Effector memory CD8-positive, alpha-beta T cell (primary cell): ENCODE measurements at regions not wholly inside any gene's neighbourhood (a gene's known extent, or its start where the extent isn't known, plus 50 kb on each side); places are given as distances from the start of the nearest gene placed in this dataset.

Experiments used
- ATAC-seq: fragments of 150-1000 bp; cut with Tn5 transposase; replicated peaks from 2 replicates; pipeline ENCODE4 v1.10.0; 2021; ENCODE audit warnings: mild to moderate bottlenecking, moderate library complexity
- DNase-seq, 3 experiments: peaks; one replicate each; pipeline ENCODE4 v3.0.0; 2021
- H3K27ac Mint-ChIP-seq, 2 donors: one replicate each; pipeline ENCODE4 v1.8.0; 2022; ENCODE audit warnings: mild to moderate bottlenecking in 2 of 2, mixed read lengths in 2 of 2, moderate library complexity in 2 of 2
- H3K27me3 Mint-ChIP-seq, 2 donors: one replicate each; pipeline ENCODE4 v1.8.0; 2022; ENCODE audit warnings: mixed read lengths in 2 of 2
- H3K36me3 Mint-ChIP-seq: one replicate; pipeline ENCODE4 v1.8.0; 2022; ENCODE audit warnings: mild to moderate bottlenecking, moderate library complexity, mixed read lengths; ENCODE audit not compliant: insufficient read depth
- H3K4me1 Mint-ChIP-seq, 2 donors: one replicate each; pipeline ENCODE4 v1.8.0; 2022; ENCODE audit warnings: low read depth in 2 of 2, mixed read lengths in 2 of 2
- H3K4me3 Mint-ChIP-seq, 2 donors: one replicate each; pipeline ENCODE4 v1.8.0; 2022; ENCODE audit warnings: mild to moderate bottlenecking in 2 of 2, mixed read lengths in 2 of 2, moderate library complexity in 2 of 2
- H3K9me3 Mint-ChIP-seq, 2 donors: one replicate each; pipeline ENCODE4 v1.8.0; 2022; ENCODE audit warnings: mixed read lengths in 2 of 2

DNA sequence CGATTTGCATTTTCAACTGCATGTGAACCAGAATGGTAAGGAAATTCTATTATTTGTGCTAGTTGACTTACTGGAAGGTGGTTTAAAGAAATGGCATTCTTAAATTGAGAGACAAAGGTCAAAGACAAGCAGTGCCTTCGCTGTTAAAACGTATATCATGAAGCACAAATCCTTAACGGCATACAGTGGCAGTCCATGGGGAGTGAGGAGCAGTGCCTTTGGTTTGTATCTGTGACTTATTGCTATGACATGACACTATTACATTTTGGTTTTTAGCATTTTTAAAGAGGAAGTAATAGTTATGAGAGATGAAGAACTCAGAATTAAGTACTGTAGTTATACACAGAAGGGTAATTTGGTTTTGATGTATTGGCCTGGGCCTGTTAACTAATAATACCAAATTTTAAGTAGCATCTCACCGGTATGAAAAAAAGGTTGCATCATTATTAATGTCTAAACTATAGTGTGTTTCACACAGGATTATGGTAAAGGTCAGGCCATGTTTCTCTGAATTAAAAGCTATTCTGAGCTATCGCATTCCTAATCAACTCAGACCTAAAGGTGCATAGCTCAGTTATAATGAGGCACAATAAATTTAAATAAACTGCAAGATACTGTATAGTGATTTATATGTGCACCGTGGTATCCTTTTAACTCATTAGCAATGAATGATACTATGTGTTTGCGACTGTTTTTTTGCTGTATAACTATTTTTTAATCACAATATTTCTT, 339.8 kb upstream of the ARRDC3 start:
- Mint-ChIP-seq H3K27me3 (no peaks in the 10 kb centered on the region), H3K4me1 (no peaks in the 10 kb centered on the region), H3K36me3 (no peaks in the 10 kb centered on the region), H3K27ac (no peak overlapping the region), H3K9me3 (peaks cover 2 to 4% of the 10 kb centered on the region in 2 donors), H3K4me3 (no peak overlapping the region)
- ATAC-seq (no peak), DNase-seq (no peak)

- no peaks in the 10 kb centered on the region for H3K4me1 Mint-ChIP-seq
- H3K4me3 Mint-ChIP-seq = no peak overlapping the region
- H3K9me3 Mint-ChIP-seq = no peaks in the 10 kb centered on the region
- H3K27me3 Mint-ChIP-seq = no peaks in the 10 kb centered on the region
- DNase-seq (no peak), ATAC-seq (no peak)
- peaks cover 3% of the 10 kb centered on the region for H3K36me3 Mint-ChIP-seq
- no peak overlapping the region for H3K27ac Mint-ChIP-seq
These were observed 329.6 kb upstream of the ARRDC3 start for GRCh38 chr5:91712718-91713117.

GRCh38 chr5:91707521-91707841, 324.4 kb upstream of the ARRDC3 start:
- Mint-ChIP-seq H3K36me3 (no peaks in the 10 kb centered on the region), H3K4me1 (no peaks in the 10 kb centered on the region), H3K27me3 (no peaks in the 10 kb centered on the region), H3K9me3 (peaks cover 0 to 5% of the 10 kb centered on the region in 2 donors), H3K4me3 (no peak overlapping the region), H3K27ac (no peak overlapping the region)
- ATAC-seq (no peak), DNase-seq (no peak)

DNA sequence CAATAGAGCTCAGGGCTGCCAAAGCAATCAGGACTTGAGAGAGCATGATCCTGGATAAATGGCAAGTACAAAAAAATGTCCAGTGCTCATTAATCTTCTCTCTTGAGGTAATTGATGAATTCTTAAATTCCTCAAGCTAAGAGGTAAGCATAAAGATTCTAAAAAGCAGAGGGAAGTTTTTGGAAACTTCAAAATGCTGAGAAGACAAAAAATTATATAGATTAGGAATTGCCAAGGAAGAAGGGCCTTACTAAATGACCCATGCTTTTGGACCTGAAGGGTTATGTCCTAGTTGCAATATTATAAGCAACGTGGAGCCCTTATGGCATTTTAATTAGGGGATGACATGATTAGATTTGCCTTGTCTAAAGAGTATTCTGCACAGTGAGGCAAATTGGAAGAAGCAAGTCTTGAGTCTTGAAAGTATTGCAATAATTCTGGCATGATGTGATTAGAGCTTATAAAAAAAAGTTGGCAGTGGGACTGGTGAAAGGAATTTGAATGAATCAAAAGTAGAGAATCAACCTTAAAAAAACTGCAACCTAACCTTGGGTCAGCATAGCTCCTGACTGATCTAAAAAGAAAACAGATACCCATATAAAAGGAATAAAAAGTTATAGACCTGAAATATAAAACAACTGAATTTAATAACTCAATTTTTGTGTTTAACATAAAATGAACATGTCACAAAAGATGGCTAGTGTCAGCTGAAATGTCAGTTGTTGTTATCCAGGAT, 323.8 kb upstream of the ARRDC3 start:
- Mint-ChIP-seq H3K4me1 (no peaks in the 10 kb centered on the region), H3K9me3 (peaks cover 0 to 5% of the 10 kb centered on the region in 2 donors), H3K27ac (no peak overlapping the region), H3K27me3 (no peaks in the 10 kb centered on the region), H3K36me3 (no peaks in the 10 kb centered on the region), H3K4me3 (no peak overlapping the region)
- no peak for DNase-seq
- ATAC-seq = no peak

DNA sequence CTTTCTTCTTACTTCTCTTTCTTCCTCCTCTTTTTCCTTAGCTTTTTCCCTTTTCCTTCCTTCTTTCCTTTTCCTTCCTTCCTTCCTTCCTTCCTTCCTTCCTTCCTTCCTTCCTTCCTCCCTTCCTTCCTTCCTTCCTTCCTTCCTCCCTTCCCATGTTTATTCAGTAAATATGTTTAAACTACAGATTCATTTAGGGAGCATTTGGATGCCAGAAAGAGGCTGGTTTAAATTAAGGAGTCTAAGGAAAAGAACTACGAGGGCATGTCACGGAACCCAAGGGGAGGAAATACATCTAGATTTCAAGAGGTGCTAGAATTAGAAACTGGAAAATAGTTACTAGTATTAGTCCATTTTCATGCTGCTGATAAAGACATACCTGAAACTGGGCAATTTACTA, 320.0 kb upstream of the ARRDC3 start:
- no peak for DNase-seq
- no peak for ATAC-seq
- Mint-ChIP-seq H3K27me3 (no peaks in the 10 kb centered on the region), H3K27ac (no peak overlapping the region), H3K4me1 (no peaks in the 10 kb centered on the region), H3K36me3 (no peaks in the 10 kb centered on the region), H3K4me3 (no peak overlapping the region), H3K9me3 (peaks cover 9% of the 10 kb centered on the region in 2 donors)

- DNase-seq (no peak), ATAC-seq (no peak)
- H3K27ac Mint-ChIP-seq = no peak overlapping the region
- H3K27me3 Mint-ChIP-seq = no peaks in the 10 kb centered on the region
- H3K4me1 Mint-ChIP-seq = no peaks in the 10 kb centered on the region
- H3K9me3 Mint-ChIP-seq = peaks cover 6 to 16% of the 10 kb centered on the region in 2 donors
- no peak overlapping the region for H3K4me3 Mint-ChIP-seq
- no peaks in the 10 kb centered on the region for H3K36me3 Mint-ChIP-seq
These were observed 316.3 kb upstream of the ARRDC3 start for GRCh38 chr5:91699429-91699828.

GRCh38 chr5:91691592-91691991, 308.5 kb upstream of the ARRDC3 start:
- H3K9me3 Mint-ChIP-seq = peaks cover 8 to 19% of the 10 kb centered on the region in 2 donors
- ATAC-seq (no peak), DNase-seq (no peak)
- H3K36me3 Mint-ChIP-seq = no peaks in the 10 kb centered on the region
- H3K4me1 Mint-ChIP-seq = no peaks in the 10 kb centered on the region
- no peak overlapping the region for H3K27ac Mint-ChIP-seq
- H3K27me3 Mint-ChIP-seq = no peaks in the 10 kb centered on the region
- H3K4me3 Mint-ChIP-seq = no peak overlapping the region

DNA sequence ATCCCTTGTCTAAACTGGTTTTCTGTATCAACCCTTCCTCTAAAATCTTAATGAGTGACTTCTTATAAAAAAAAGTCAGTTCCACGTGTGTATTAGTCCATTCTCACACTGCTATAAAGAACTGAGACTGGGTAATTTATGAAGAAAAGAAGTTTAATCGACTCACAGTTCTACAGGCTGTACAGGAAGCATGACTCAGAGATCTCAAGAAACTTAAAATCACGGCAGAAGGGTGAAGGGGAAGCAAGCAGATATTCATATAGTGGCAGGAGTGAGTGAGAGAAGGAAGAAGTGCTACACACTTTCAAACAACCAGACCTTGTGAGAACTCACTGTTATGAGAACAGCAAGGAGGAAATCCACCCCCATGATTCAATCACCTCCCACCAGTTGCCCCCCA, 307.8 kb upstream of the ARRDC3 start:
- H3K27me3 Mint-ChIP-seq = no peaks in the 10 kb centered on the region
- H3K9me3 Mint-ChIP-seq = peaks cover 10 to 25% of the 10 kb centered on the region in 2 donors

GRCh38 chr5:91687430-91687829, 304.3 kb upstream of the ARRDC3 start:
- no peaks in the 10 kb centered on the region for H3K36me3 Mint-ChIP-seq
- peaks cover 8 to 18% of the 10 kb centered on the region in 2 donors for H3K9me3 Mint-ChIP-seq
- ATAC-seq (no peak), DNase-seq (no peak)
- H3K27me3 Mint-ChIP-seq = no peaks in the 10 kb centered on the region
- H3K27ac Mint-ChIP-seq = no peak overlapping the region
- no peaks in the 10 kb centered on the region for H3K4me1 Mint-ChIP-seq
- H3K4me3 Mint-ChIP-seq = no peak overlapping the region

More for the DNA sequence above, 307.8 kb upstream of the ARRDC3 start:
- Mint-ChIP-seq H3K4me3 (no peak overlapping the region), H3K27ac (no peak overlapping the region), H3K36me3 (no peaks in the 10 kb centered on the region), H3K4me1 (no peaks in the 10 kb centered on the region)
- ATAC-seq = no peak
- DNase-seq = no peak

GRCh38 chr5:91684625-91685024, 301.5 kb upstream of the ARRDC3 start:
- Mint-ChIP-seq H3K27ac (no peak overlapping the region), H3K9me3 (peaks cover 8 to 17% of the 10 kb centered on the region in 2 donors), H3K4me1 (no peaks in the 10 kb centered on the region), H3K36me3 (no peaks in the 10 kb centered on the region), H3K27me3 (no peaks in the 10 kb centered on the region), H3K4me3 (no peak overlapping the region)
- no peak for DNase-seq
- no peak for ATAC-seq

DNA sequence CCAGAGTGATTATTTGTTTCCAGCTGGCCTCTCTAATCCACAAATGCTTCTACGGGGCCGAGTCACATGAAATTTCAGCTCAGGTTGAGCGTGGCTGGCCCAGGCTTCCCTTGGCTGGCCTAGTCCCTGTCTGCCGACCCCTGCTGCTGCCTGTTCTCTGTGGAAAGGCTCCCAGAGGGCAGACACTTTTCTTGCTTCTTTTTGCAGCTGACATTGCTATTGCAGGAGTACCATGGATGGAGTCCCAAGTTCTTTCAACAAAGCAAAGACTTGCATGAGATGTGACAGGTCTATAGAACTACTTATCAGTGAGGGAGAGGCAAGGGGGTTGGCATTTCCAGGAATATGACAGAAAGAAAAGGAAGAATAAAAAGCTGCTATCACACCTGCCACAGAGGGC, 287.4 kb upstream of the ARRDC3 start:
- Mint-ChIP-seq H3K4me3 (no peak overlapping the region), H3K4me1 (no peaks in the 10 kb centered on the region), H3K27me3 (no peaks in the 10 kb centered on the region), H3K36me3 (no peaks in the 10 kb centered on the region), H3K9me3 (no peaks in the 10 kb centered on the region), H3K27ac (no peak overlapping the region)
- ATAC-seq = no peak
- no peak for DNase-seq

- Mint-ChIP-seq H3K9me3 (no peaks in the 10 kb centered on the region), H3K27ac (no peak overlapping the region), H3K27me3 (no peaks in the 10 kb centered on the region), H3K4me3 (no peak overlapping the region), H3K4me1 (no peaks in the 10 kb centered on the region), H3K36me3 (no peaks in the 10 kb centered on the region)
- no peak for ATAC-seq
- no peak for DNase-seq
These were observed 287.0 kb upstream of the ARRDC3 start for GRCh38 chr5:91670122-91670521.

GRCh38 chr5:91668261-91668660, 285.1 kb upstream of the ARRDC3 start:
- peaks cover 0 to under 1% of the 10 kb centered on the region in 2 donors for H3K9me3 Mint-ChIP-seq
- DNase-seq (no peak), ATAC-seq (no peak)
- H3K27ac Mint-ChIP-seq = no peak overlapping the region
- H3K4me1 Mint-ChIP-seq = no peaks in the 10 kb centered on the region
- no peak overlapping the region for H3K4me3 Mint-ChIP-seq
- H3K27me3 Mint-ChIP-seq = no peaks in the 10 kb centered on the region
- H3K36me3 Mint-ChIP-seq = no peaks in the 10 kb centered on the region

DNA sequence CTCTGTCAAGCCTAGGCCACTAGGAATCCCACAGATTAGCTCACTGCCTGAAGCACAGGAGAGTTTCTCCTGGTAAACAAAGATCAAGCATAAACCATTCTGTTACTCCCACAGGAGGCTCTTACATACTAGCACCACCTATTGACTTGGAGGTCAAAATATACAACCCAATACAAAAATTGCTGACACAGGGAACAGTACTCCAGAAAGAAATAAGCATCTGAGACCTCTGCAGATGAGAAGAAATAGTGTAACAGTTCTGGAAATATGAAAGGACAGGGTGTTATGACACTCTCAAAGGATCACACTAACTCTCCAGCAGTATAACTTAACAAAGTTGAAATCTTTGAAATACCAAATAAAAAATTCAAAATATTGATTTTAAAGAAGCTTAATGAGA, 269.6 kb upstream of the ARRDC3 start:
- H3K9me3 Mint-ChIP-seq = peaks cover 8 to 12% of the 10 kb centered on the region in 2 donors
- DNase-seq (no peak), ATAC-seq (no peak)
- peaks cover 4% of the 10 kb centered on the region for H3K36me3 Mint-ChIP-seq
- H3K27ac Mint-ChIP-seq = no peak overlapping the region
- peaks cover 5 to 6% of the 10 kb centered on the region in 2 donors for H3K27me3 Mint-ChIP-seq
- no peak overlapping the region for H3K4me3 Mint-ChIP-seq
- no peaks in the 10 kb centered on the region for H3K4me1 Mint-ChIP-seq
